ENCODE measurements at regions not wholly inside any gene's neighbourhood (a gene's known extent, or its start where the extent isn't known, plus 50 kb on each side); places are given as distances from the start of the nearest gene placed in this dataset.

DNA sequence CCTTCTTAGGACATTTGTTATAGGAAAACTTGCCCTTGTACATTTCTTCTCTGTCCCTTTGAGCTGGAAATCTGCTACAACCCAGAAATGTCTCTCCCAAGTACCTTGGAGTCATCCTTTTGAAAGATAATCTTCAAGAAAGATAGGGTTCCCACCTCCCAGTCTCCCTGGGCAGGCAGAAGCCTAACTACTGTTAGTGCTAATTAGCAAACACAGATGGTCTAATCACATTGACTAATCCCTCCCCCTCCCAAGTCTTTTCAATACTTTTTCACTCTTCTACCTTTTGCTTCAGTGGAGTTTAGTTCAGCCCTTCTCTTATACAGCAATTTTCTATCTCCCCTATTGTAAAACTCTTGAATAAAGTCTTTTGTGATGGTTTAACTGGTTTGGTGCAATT lies 129.8 kb upstream of the PPFIA2 start:
- no peak overlapping the region for H2AFZ ChIP-seq (ENCODE audit: low read length)
- no peak for TF ChIP-seq EZH2phosphoT487 (IDR thresholded peaks at IDR 0.05; ENCODE audit: low read length)
- no peak for TF ChIP-seq EZH2 (optimal IDR thresholded peaks at IDR 0.05; ENCODE audit: low read depth, low read length)
- TF ChIP-seq, protein P1, sequence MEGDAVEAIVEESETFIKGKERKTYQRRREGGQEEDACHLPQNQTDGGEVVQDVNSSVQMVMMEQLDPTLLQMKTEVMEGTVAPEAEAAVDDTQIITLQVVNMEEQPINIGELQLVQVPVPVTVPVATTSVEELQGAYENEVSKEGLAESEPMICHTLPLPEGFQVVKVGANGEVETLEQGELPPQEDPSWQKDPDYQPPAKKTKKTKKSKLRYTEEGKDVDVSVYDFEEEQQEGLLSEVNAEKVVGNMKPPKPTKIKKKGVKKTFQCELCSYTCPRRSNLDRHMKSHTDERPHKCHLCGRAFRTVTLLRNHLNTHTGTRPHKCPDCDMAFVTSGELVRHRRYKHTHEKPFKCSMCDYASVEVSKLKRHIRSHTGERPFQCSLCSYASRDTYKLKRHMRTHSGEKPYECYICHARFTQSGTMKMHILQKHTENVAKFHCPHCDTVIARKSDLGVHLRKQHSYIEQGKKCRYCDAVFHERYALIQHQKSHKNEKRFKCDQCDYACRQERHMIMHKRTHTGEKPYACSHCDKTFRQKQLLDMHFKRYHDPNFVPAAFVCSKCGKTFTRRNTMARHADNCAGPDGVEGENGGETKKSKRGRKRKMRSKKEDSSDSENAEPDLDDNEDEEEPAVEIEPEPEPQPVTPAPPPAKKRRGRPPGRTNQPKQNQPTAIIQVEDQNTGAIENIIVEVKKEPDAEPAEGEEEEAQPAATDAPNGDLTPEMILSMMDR (IDR thresholded peaks at IDR 0.05; ENCODE audit: low read length): no peak
- H3K4me2 ChIP-seq (ENCODE audit: low read depth, low read length): no peak overlapping the region
- H3K9me3 ChIP-seq (replicated peaks; ENCODE audit: insufficient read depth, low read length): no peaks in the 10 kb centered on the region
- H3K27ac ChIP-seq (ENCODE audit: low read length): no peak overlapping the region
- H3K27me3 ChIP-seq (replicated peaks; ENCODE audit: insufficient read depth, low read length): no peaks in the 10 kb centered on the region
- H3K9ac ChIP-seq (ENCODE audit: low read length): no peak overlapping the region
- H3K79me2 ChIP-seq (ENCODE audit: low read length): no peaks in the 10 kb centered on the region
- H4K20me1 ChIP-seq (ENCODE audit: insufficient read depth, low read length): no peaks in the 10 kb centered on the region
- no peak overlapping the region for H3K4me3 ChIP-seq (ENCODE audit: low read length)
- DNase-seq: no peak
- H3K4me1 ChIP-seq (ENCODE audit: low read length): no peaks in the 10 kb centered on the region
- no peaks in the 10 kb centered on the region for H3F3A ChIP-seq (ENCODE audit: insufficient read depth, low read length)
- no peaks in the 10 kb centered on the region for H3K9me2 ChIP-seq (replicated peaks; ENCODE audit: insufficient read depth, low read length)
- H3K36me3 ChIP-seq (replicated peaks; ENCODE audit: insufficient read depth, low read length): no peaks in the 10 kb centered on the region

DNA sequence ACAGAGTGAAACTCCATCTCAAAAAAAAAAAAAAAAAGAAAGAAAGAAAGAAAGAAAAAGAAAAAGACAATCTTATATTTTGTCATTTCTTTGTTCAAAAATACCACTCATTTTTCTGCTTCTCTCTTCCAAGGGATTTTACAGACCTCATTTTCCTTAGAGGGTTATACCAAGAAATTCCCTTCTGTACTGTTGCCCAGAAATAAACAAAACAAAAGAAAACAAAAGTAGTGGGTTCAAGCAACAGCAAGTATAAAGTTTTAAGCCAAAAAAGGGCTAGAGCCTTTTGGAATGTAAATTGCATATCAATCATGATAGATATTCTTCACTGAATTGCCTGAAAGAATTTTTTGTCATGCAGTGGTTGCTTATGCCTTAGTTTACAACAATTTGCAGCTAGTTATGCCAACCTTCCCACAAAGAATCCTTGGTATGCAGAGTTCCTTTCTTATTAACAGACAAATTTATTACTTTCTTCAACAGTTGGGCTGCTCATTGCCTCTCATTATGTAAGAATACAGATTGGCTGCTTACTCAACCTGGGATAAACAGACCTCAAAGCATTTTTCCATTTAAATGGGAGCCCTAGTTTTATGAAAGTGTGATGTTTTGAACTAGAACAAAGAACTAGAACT lies 129.1 kb upstream of the PPFIA2 start:
- no peak overlapping the region for H3K4me2 ChIP-seq (ENCODE audit: low read depth, low read length)
- DNase-seq: no peak
- TF ChIP-seq EZH2phosphoT487 (IDR thresholded peaks at IDR 0.05; ENCODE audit: low read length) (no peak), EZH2 (optimal IDR thresholded peaks at IDR 0.05; ENCODE audit: low read depth, low read length) (no peak)
- TF ChIP-seq, protein P1 (IDR thresholded peaks at IDR 0.05; ENCODE audit: low read length): no peak

DNA sequence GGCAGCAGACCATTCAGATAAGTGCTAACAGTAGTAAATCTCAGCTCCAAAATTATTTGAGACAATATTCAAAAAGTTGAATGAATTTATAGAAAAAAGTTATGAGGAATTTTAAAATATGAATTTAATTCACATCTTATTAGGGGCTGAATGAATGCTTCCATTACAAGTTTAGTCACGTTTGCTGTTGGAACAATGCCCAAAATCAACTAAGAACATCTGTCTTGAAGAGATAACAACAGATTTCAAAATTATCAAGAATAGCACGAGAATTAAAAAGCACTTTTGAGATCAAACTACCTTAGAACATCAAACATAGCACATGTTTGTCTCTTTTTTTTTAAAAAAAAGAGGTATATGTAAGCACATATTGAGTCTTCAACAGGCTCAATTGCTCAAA lies 115.4 kb upstream of the PPFIA2 start:
- H3K4me1 ChIP-seq (ENCODE audit: low read length): no peaks in the 10 kb centered on the region
- H3K4me2 ChIP-seq (ENCODE audit: low read depth, low read length): no peak overlapping the region
- H3F3A ChIP-seq (ENCODE audit: insufficient read depth, low read length): no peaks in the 10 kb centered on the region
- no peaks in the 10 kb centered on the region for H3K79me2 ChIP-seq (ENCODE audit: low read length)
- H3K27ac ChIP-seq (ENCODE audit: low read length): no peak overlapping the region
- no peak for DNase-seq
- TF ChIP-seq EZH2 (optimal IDR thresholded peaks at IDR 0.05; ENCODE audit: low read depth, low read length) (no peak), EZH2phosphoT487 (IDR thresholded peaks at IDR 0.05; ENCODE audit: low read length) (no peak)
- TF ChIP-seq, protein P1 (IDR thresholded peaks at IDR 0.05; ENCODE audit: low read length): no peak
- H3K27me3 ChIP-seq (replicated peaks; ENCODE audit: insufficient read depth, low read length): no peaks in the 10 kb centered on the region
- H3K36me3 ChIP-seq (replicated peaks; ENCODE audit: insufficient read depth, low read length): no peaks in the 10 kb centered on the region
- no peak overlapping the region for H3K4me3 ChIP-seq (ENCODE audit: low read length)
- H2AFZ ChIP-seq (ENCODE audit: low read length): no peak overlapping the region
- no peaks in the 10 kb centered on the region for H3K9me3 ChIP-seq (replicated peaks; ENCODE audit: insufficient read depth, low read length)
- H3K9me2 ChIP-seq (replicated peaks; ENCODE audit: insufficient read depth, low read length): no peaks in the 10 kb centered on the region
- H4K20me1 ChIP-seq (ENCODE audit: insufficient read depth, low read length): no peaks in the 10 kb centered on the region
- no peak overlapping the region for H3K9ac ChIP-seq (ENCODE audit: low read length)

More for the DNA sequence above, 129.1 kb upstream of the PPFIA2 start:
- Histone ChIP-seq H4K20me1 (ENCODE audit: insufficient read depth, low read length) (no peaks in the 10 kb centered on the region), H3K36me3 (replicated peaks; ENCODE audit: insufficient read depth, low read length) (no peaks in the 10 kb centered on the region), H3K4me3 (ENCODE audit: low read length) (no peak overlapping the region), H2AFZ (ENCODE audit: low read length) (no peak overlapping the region), H3K9me2 (replicated peaks; ENCODE audit: insufficient read depth, low read length) (no peaks in the 10 kb centered on the region), H3K4me1 (ENCODE audit: low read length) (no peaks in the 10 kb centered on the region), H3K9me3 (replicated peaks; ENCODE audit: insufficient read depth, low read length) (no peaks in the 10 kb centered on the region), H3K9ac (ENCODE audit: low read length) (no peak overlapping the region), H3K79me2 (ENCODE audit: low read length) (no peaks in the 10 kb centered on the region), H3F3A (ENCODE audit: insufficient read depth, low read length) (no peaks in the 10 kb centered on the region), H3K27me3 (replicated peaks; ENCODE audit: insufficient read depth, low read length) (no peaks in the 10 kb centered on the region), H3K27ac (ENCODE audit: low read length) (no peak overlapping the region)

Data from MM.1S (cell line).